ENCODE measurements at regions not wholly inside any gene's neighbourhood (a gene's known extent, or its start where the extent isn't known, plus 50 kb on each side); places are given as distances from the start of the nearest gene placed in this dataset.

- no peak for DNase-seq (ENCODE audit: low spot score)
Measured at GRCh38 chr10:52650873-52651272, 121.7 kb downstream of the MBL2 start.

- no peak for DNase-seq (ENCODE audit: low spot score)
Measured at GRCh38 chr10:52651293-52651692, 121.3 kb downstream of the MBL2 start.

GRCh38 chr10:52652431-52653262 is 119.9 kb downstream of the MBL2 start:
- no peak for DNase-seq (ENCODE audit: low spot score)

- no peak for DNase-seq (ENCODE audit: low spot score)
Measured at GRCh38 chr10:52653263-52653909, 119.2 kb downstream of the MBL2 start.

GRCh38 chr10:52654201-52654600 is 118.4 kb downstream of the MBL2 start:
- no peak for DNase-seq (ENCODE audit: low spot score)

GRCh38 chr10:52658112-52658511 is 114.5 kb downstream of the MBL2 start:
- no peak for DNase-seq (ENCODE audit: low spot score)

GRCh38 chr10:52659085-52659484 is 113.5 kb downstream of the MBL2 start:
- no peak for DNase-seq (ENCODE audit: low spot score)

GRCh38 chr10:52662256-52662655 is 110.3 kb downstream of the MBL2 start:
- DNase-seq (ENCODE audit: low spot score): no peak

- DNase-seq (ENCODE audit: low spot score): no peak
Measured at GRCh38 chr10:52663161-52663560, 109.4 kb downstream of the MBL2 start.

- no peak for DNase-seq (ENCODE audit: low spot score)
Measured at GRCh38 chr10:52664629-52665028, 108.0 kb downstream of the MBL2 start.

- DNase-seq (ENCODE audit: low spot score): no peak
Measured at GRCh38 chr10:52665821-52666220, 106.8 kb downstream of the MBL2 start.

- no peak for DNase-seq (ENCODE audit: low spot score)
Measured at GRCh38 chr10:52666931-52667330, 105.7 kb downstream of the MBL2 start.

GRCh38 chr10:52668024-52668423 is 104.6 kb downstream of the MBL2 start:
- DNase-seq (ENCODE audit: low spot score): no peak

- no peak for DNase-seq (ENCODE audit: low spot score)
Measured at GRCh38 chr10:52672880-52673279, 99.7 kb downstream of the MBL2 start.

GRCh38 chr10:52673468-52673867 is 99.1 kb downstream of the MBL2 start:
- no peak for DNase-seq (ENCODE audit: low spot score)

GRCh38 chr10:52674474-52674873 is 98.1 kb downstream of the MBL2 start:
- no peak for DNase-seq (ENCODE audit: low spot score)

GRCh38 chr10:52677086-52677485 is 95.5 kb downstream of the MBL2 start:
- no peak for DNase-seq (ENCODE audit: low spot score)

GRCh38 chr10:52678611-52679010 is 94.0 kb downstream of the MBL2 start:
- no peak for DNase-seq (ENCODE audit: low spot score)

- DNase-seq (ENCODE audit: low spot score): no peak
Measured at GRCh38 chr10:52679117-52679516, 93.5 kb downstream of the MBL2 start.

GRCh38 chr10:52682766-52683165 is 89.8 kb downstream of the MBL2 start:
- DNase-seq (ENCODE audit: low spot score): no peak

- DNase-seq (ENCODE audit: low spot score): no peak
Measured at GRCh38 chr10:52683776-52684175, 88.8 kb downstream of the MBL2 start.

- DNase-seq (ENCODE audit: low spot score): no peak
Measured at GRCh38 chr10:52688899-52689298, 83.7 kb downstream of the MBL2 start.

- no peak for DNase-seq (ENCODE audit: low spot score)
Measured at GRCh38 chr10:52696232-52696631, 76.4 kb downstream of the MBL2 start.

- no peak for DNase-seq (ENCODE audit: low spot score)
Measured at GRCh38 chr10:52701647-52702046, 70.9 kb downstream of the MBL2 start.
